ENCODE measurements at regions not wholly inside any gene's neighbourhood (a gene's known extent, or its start where the extent isn't known, plus 50 kb on each side); places are given as distances from the start of the nearest gene placed in this dataset.

DNA sequence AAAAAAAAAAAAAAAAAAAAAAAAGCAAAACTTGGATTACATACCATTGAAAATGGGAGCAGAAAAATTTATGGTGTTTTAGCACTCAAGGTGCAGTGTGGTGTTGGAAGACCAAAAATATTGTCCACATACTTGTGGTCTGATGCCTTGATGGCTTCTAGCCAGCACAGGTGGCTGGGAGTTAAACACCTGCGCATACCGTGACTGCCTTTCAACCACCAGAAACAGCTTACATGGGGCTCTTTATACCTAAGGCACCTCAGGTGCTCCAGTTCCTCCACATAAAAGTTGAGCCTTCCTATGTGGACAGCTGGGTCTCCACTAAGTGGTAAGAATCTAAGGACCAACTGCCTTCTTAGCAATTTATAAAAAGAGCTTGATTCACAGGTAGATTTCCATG is 802.6 kb upstream of the CELF4 start:
- no peak for ATAC-seq (ENCODE audit: insufficient number of reproducible peaks, low FRiP score, low read depth)
- no peak overlapping the region for H3K4me3 ChIP-seq
- peaks cover 0 to 7% of the 10 kb centered on the region in 2 donors for H3K4me1 ChIP-seq (ENCODE audit: control insufficient read depth in 1 of 2, low read depth in 2 of 2)
- no peak for DNase-seq (ENCODE audit: low spot score)
- H3K27me3 ChIP-seq (replicated peaks; ENCODE audit: insufficient read depth), result no peaks in the 10 kb centered on the region
- no peaks in the 10 kb centered on the region for H3K36me3 ChIP-seq
- no peak overlapping the region for H3K27ac ChIP-seq
- TF ChIP-seq CTCF (IDR thresholded peaks at IDR 0.05), result no peak
- H3K9me3 ChIP-seq, result no peaks in the 10 kb centered on the region

GRCh38 chr18:38367473-38367872 is 801.9 kb upstream of the CELF4 start:
- no peak overlapping the region for H3K4me3 ChIP-seq
- H3K4me1 ChIP-seq (ENCODE audit: control insufficient read depth in 1 of 2, low read depth in 2 of 2), result peaks cover 0 to 7% of the 10 kb centered on the region in 2 donors
- H3K27me3 ChIP-seq (replicated peaks; ENCODE audit: insufficient read depth), result no peaks in the 10 kb centered on the region
- no peak for TF ChIP-seq CTCF (IDR thresholded peaks at IDR 0.05)
- H3K27ac ChIP-seq, result no peak overlapping the region
- no peaks in the 10 kb centered on the region for H3K36me3 ChIP-seq
- ATAC-seq (ENCODE audit: insufficient number of reproducible peaks, low FRiP score, low read depth) (no peak), DNase-seq (ENCODE audit: low spot score) (no peak)
- H3K9me3 ChIP-seq, result no peaks in the 10 kb centered on the region

GRCh38 chr18:38362286-38362792 is 796.7 kb upstream of the CELF4 start:
- no peaks in the 10 kb centered on the region for H3K27me3 ChIP-seq (replicated peaks; ENCODE audit: insufficient read depth)
- no peak for ATAC-seq (ENCODE audit: insufficient number of reproducible peaks, low FRiP score, low read depth)
- TF ChIP-seq CTCF (IDR thresholded peaks at IDR 0.05), result no peak

GRCh38 chr18:38358805-38359657 is 793.4 kb upstream of the CELF4 start:
- Histone ChIP-seq H3K4me3 (no peak overlapping the region), H3K27ac (no peak overlapping the region), H3K9me3 (no peaks in the 10 kb centered on the region), H3K36me3 (no peaks in the 10 kb centered on the region), H3K27me3 (replicated peaks; ENCODE audit: insufficient read depth) (no peaks in the 10 kb centered on the region), H3K4me1 (ENCODE audit: control insufficient read depth in 1 of 2, low read depth in 2 of 2) (no peaks in the 10 kb centered on the region)
- ATAC-seq (ENCODE audit: insufficient number of reproducible peaks, low FRiP score, low read depth) (no peak), DNase-seq (ENCODE audit: low spot score) (no peak)
- no peak for TF ChIP-seq CTCF (IDR thresholded peaks at IDR 0.05)

More at GRCh38 chr18:38362286-38362792, 796.7 kb upstream of the CELF4 start:
- Histone ChIP-seq H3K36me3 (no peaks in the 10 kb centered on the region), H3K9me3 (no peaks in the 10 kb centered on the region), H3K4me3 (no peak overlapping the region), H3K27ac (no peak overlapping the region), H3K4me1 (ENCODE audit: control insufficient read depth in 1 of 2, low read depth in 2 of 2) (peaks cover 0 to 7% of the 10 kb centered on the region in 2 donors)
- no peak for DNase-seq (ENCODE audit: low spot score)

DNA sequence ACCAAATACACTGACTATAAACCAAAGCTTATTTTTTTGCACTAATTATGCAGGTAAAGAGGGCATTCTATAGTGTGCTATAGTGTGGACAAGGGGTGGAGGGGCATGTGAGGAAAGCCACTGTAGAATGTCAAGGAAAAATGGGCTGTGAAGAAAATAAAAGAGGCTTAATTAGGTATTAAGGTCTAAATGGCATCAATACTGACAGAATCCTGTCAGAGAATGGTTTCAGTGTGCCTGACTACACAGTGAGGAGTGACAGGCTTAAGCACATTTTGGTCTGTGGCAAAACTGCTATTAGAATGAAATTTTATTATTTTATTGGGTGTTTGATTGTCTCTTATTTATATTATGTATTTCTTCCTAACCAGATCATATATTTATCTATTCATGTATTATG is 787.6 kb upstream of the CELF4 start:
- H3K4me3 ChIP-seq, result no peak overlapping the region
- H3K27ac ChIP-seq, result no peak overlapping the region
- no peak for TF ChIP-seq CTCF (IDR thresholded peaks at IDR 0.05)
- H3K9me3 ChIP-seq, result no peaks in the 10 kb centered on the region
- no peaks in the 10 kb centered on the region for H3K27me3 ChIP-seq (replicated peaks; ENCODE audit: insufficient read depth)
- no peaks in the 10 kb centered on the region for H3K4me1 ChIP-seq (ENCODE audit: control insufficient read depth in 1 of 2, low read depth in 2 of 2)
- DNase-seq (ENCODE audit: low spot score) (no peak), ATAC-seq (ENCODE audit: insufficient number of reproducible peaks, low FRiP score, low read depth) (no peak)
- no peaks in the 10 kb centered on the region for H3K36me3 ChIP-seq
